ENCODE measurements at regions not wholly inside any gene's neighbourhood (a gene's known extent, or its start where the extent isn't known, plus 50 kb on each side); places are given as distances from the start of the nearest gene placed in this dataset.

DNA sequence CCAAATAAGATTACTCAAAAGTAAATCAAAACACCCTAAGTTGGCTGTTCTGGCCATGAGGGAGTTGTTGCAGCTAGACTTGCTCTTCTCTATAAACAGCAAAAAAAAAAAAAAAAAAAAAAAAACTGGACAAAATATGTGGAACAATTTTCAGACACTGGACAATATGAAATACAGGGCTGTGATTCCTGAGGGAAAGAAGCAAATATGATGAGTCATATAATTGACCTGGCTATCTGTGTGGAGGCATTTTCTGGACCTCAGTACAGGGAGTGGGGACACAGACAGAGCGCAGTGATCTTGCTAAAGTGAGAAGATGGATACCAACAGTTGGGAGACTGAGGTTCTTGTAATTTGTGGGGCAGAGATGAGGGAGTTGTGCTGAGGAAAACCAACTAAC is 192.0 kb upstream of the HAND2 start:
- TF ChIP-seq POLR2AphosphoS5 (IDR thresholded peaks at IDR 0.05; ENCODE audit: low read depth, low read length) (no peak), TAF1 (IDR thresholded peaks at IDR 0.05; ENCODE audit: borderline replicate concordance, insufficient read depth, low read length) (no peak), SIN3A (IDR thresholded peaks at IDR 0.05; ENCODE audit: borderline replicate concordance, insufficient read depth, low read length) (no peak), FOXP2 (optimal IDR thresholded peaks at IDR 0.05; ENCODE audit: borderline replicate concordance, extremely low read depth, extremely low read length, insufficient read depth) (no peak)
- TF ChIP-seq, protein P1, sequence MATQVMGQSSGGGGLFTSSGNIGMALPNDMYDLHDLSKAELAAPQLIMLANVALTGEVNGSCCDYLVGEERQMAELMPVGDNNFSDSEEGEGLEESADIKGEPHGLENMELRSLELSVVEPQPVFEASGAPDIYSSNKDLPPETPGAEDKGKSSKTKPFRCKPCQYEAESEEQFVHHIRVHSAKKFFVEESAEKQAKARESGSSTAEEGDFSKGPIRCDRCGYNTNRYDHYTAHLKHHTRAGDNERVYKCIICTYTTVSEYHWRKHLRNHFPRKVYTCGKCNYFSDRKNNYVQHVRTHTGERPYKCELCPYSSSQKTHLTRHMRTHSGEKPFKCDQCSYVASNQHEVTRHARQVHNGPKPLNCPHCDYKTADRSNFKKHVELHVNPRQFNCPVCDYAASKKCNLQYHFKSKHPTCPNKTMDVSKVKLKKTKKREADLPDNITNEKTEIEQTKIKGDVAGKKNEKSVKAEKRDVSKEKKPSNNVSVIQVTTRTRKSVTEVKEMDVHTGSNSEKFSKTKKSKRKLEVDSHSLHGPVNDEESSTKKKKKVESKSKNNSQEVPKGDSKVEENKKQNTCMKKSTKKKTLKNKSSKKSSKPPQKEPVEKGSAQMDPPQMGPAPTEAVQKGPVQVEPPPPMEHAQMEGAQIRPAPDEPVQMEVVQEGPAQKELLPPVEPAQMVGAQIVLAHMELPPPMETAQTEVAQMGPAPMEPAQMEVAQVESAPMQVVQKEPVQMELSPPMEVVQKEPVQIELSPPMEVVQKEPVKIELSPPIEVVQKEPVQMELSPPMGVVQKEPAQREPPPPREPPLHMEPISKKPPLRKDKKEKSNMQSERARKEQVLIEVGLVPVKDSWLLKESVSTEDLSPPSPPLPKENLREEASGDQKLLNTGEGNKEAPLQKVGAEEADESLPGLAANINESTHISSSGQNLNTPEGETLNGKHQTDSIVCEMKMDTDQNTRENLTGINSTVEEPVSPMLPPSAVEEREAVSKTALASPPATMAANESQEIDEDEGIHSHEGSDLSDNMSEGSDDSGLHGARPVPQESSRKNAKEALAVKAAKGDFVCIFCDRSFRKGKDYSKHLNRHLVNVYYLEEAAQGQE (IDR thresholded peaks at IDR 0.05; ENCODE audit: insufficient read depth in 1 of 2, low read depth in 2 of 2, low read length in 2 of 2): no peak

- TF ChIP-seq, protein P1 (IDR thresholded peaks at IDR 0.05; ENCODE audit: insufficient read depth in 1 of 2, low read depth in 2 of 2, low read length in 2 of 2): no peak
- TF ChIP-seq POLR2AphosphoS5 (IDR thresholded peaks at IDR 0.05; ENCODE audit: low read depth, low read length): no peak
- TF ChIP-seq FOXP2 (optimal IDR thresholded peaks at IDR 0.05; ENCODE audit: borderline replicate concordance, extremely low read depth, extremely low read length, insufficient read depth): no peak
- no peak for TF ChIP-seq TAF1 (IDR thresholded peaks at IDR 0.05; ENCODE audit: borderline replicate concordance, insufficient read depth, low read length)
- no peak for TF ChIP-seq SIN3A (IDR thresholded peaks at IDR 0.05; ENCODE audit: borderline replicate concordance, insufficient read depth, low read length)
These were observed 187.6 kb upstream of the HAND2 start for GRCh38 chr4:173717581-173717980.

DNA sequence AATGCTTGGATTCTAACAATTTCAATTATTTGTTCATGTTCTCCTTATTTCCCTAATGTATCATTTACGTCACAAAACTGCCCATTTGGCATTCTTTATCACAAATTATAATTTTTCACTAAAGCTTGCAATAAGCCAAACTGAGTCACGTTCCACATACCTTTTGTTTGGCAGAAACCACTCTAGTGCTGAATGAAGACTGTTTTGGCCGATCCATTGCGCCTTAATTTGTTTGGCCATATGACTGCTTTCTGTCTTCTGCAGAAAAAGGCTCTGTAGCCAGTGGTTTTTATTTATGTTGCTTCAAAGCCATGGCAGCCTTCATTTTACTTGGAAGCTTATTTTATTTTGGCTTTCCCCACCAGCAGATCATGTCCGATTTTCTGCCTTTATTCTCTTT is 184.4 kb upstream of the HAND2 start:
- TF ChIP-seq, protein P1 (IDR thresholded peaks at IDR 0.05; ENCODE audit: insufficient read depth in 1 of 2, low read depth in 2 of 2, low read length in 2 of 2): no peak

- TF ChIP-seq TAF1 (IDR thresholded peaks at IDR 0.05; ENCODE audit: borderline replicate concordance, insufficient read depth, low read length): no peak
- TF ChIP-seq FOXP2 (optimal IDR thresholded peaks at IDR 0.05; ENCODE audit: borderline replicate concordance, extremely low read depth, extremely low read length, insufficient read depth): no peak
- TF ChIP-seq SIN3A (IDR thresholded peaks at IDR 0.05; ENCODE audit: borderline replicate concordance, insufficient read depth, low read length): no peak
- TF ChIP-seq POLR2AphosphoS5 (IDR thresholded peaks at IDR 0.05; ENCODE audit: low read depth, low read length): no peak
These were observed 183.0 kb upstream of the HAND2 start for GRCh38 chr4:173713026-173713425.

DNA sequence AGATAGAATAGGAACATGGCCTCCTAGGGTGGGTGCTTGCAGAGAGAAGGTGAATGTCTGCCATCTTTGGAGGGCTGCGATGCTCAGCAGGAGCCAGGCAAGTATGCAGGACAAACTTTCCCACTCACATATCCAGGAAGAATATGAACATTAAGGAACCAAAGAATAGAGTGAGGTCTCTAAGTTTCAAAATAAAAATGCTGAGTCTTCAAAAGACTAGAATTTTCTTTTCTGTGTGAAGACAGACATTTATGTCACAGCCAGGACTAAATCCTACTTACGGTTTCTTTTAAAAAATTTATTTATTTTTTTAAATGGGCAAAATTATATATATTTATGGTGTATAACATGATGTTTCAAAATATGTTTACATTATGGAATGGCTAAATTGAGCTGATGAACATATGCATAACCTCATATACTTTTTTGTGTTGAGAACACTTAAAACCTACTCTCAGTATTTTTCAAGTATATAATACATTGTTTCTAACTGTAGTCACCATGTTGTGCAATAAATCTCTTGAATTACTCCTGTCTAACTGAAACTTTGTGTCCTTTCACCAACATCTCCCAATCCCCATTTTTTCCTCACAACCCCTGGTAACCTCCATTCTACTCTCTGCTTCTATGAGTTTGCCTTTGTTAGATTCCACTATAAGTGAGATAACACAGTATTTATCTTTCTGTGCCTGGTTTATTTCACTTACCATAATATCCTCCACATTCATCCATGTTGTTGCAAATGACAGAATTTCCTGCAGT is 177.8 kb upstream of the HAND2 start:
- TF ChIP-seq SIN3A (IDR thresholded peaks at IDR 0.05; ENCODE audit: borderline replicate concordance, insufficient read depth, low read length) (no peak), TAF1 (IDR thresholded peaks at IDR 0.05; ENCODE audit: borderline replicate concordance, insufficient read depth, low read length) (no peak), POLR2AphosphoS5 (IDR thresholded peaks at IDR 0.05; ENCODE audit: low read depth, low read length) (no peak), FOXP2 (optimal IDR thresholded peaks at IDR 0.05; ENCODE audit: borderline replicate concordance, extremely low read depth, extremely low read length, insufficient read depth) (no peak)
- TF ChIP-seq, protein P1 (IDR thresholded peaks at IDR 0.05; ENCODE audit: insufficient read depth in 1 of 2, low read depth in 2 of 2, low read length in 2 of 2): no peak

Measured in PFSK-1 (cell line).